ENCODE measurements at regions not wholly inside any gene's neighbourhood (a gene's known extent, or its start where the extent isn't known, plus 50 kb on each side); places are given as distances from the start of the nearest gene placed in this dataset.
"Not testable (repeated sequence)": the region's sequence is repeated elsewhere in the genome, so short reads cannot be mapped to it uniquely, and the experiment has no call there.

DNA sequence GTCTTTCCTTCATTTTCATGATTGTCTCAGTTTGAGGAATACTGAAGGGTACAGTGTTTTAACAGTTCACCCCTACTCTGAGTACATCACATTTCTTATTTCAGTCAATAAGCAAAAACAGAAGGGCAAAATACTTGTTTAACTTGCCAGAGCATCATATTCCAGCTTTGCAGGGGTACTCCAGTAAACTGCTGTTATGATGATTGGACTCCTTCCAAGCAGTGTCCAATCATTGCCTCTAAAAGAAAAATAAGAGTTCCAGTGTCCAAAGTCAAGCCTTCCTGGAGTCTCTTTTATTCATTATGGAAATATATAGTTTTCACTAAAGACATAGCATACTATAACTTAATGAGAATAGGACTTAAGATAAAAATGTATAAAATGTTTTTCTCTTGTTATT is 105.1 kb downstream of the FANCF start:
- Histone ChIP-seq H3K27ac (ENCODE audit: low read length) (no peak overlapping the region), H3K79me2 (replicated peaks; ENCODE audit: insufficient read depth, low read length) (no peaks in the 10 kb centered on the region)

DNA sequence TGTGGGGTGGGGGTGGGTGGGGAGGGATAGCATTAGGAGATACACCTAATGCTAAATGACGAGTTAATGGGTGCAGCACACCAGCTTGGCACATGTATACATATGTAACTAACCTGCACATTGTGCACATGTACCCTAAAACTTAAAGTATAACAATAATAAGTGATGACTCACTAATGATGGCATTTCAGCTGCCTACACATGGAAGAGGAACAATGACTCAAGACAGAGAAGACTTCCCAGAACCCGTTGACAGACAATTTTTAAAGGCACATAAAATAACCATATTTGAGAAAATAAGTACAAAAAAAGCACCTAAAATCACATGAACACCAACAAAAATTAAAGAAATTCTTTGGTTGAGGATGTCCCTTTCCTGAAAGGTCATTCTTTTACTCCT is 107.3 kb downstream of the FANCF start:
- not testable (repeated sequence) for H2AFZ ChIP-seq (ENCODE audit: low read depth, low read length); H3K4me2 ChIP-seq (ENCODE audit: low read length); H3K9ac ChIP-seq (ENCODE audit: low read length); H4K20me1 ChIP-seq (ENCODE audit: insufficient read depth); H3K4me3 ChIP-seq (ENCODE audit: low read length); H3K27me3 ChIP-seq (ENCODE audit: insufficient read depth, low read depth, low read length); H3K27ac ChIP-seq (ENCODE audit: low read length); H3K9me3 ChIP-seq (ENCODE audit: low read length); H3F3A ChIP-seq (ENCODE audit: insufficient read depth, low read length, poor library complexity, severe bottlenecking); H3K36me3 ChIP-seq (ENCODE audit: insufficient read depth, low read length); H3K9me2 ChIP-seq (ENCODE audit: insufficient read depth, low read length); H3K79me2 ChIP-seq (replicated peaks; ENCODE audit: insufficient read depth, low read length)

More for the DNA sequence above, 105.1 kb downstream of the FANCF start:
- Histone ChIP-seq H3F3A (ENCODE audit: insufficient read depth, low read length, poor library complexity, severe bottlenecking) (no peaks in the 10 kb centered on the region), H3K4me3 (ENCODE audit: low read length) (no peak overlapping the region), H3K36me3 (ENCODE audit: insufficient read depth, low read length) (no peaks in the 10 kb centered on the region), H3K9me3 (ENCODE audit: low read length) (no peaks in the 10 kb centered on the region), H4K20me1 (ENCODE audit: insufficient read depth) (no peaks in the 10 kb centered on the region), H3K9me2 (ENCODE audit: insufficient read depth, low read length) (no peaks in the 10 kb centered on the region), H3K4me2 (ENCODE audit: low read length) (no peak overlapping the region), H2AFZ (ENCODE audit: low read depth, low read length) (no peak overlapping the region), H3K9ac (ENCODE audit: low read length) (no peak overlapping the region), H3K27me3 (ENCODE audit: insufficient read depth, low read depth, low read length) (no peaks in the 10 kb centered on the region)
- no peak for TF ChIP-seq POLR2AphosphoS5 (IDR thresholded peaks at IDR 0.05)
- TF ChIP-seq, protein P1, sequence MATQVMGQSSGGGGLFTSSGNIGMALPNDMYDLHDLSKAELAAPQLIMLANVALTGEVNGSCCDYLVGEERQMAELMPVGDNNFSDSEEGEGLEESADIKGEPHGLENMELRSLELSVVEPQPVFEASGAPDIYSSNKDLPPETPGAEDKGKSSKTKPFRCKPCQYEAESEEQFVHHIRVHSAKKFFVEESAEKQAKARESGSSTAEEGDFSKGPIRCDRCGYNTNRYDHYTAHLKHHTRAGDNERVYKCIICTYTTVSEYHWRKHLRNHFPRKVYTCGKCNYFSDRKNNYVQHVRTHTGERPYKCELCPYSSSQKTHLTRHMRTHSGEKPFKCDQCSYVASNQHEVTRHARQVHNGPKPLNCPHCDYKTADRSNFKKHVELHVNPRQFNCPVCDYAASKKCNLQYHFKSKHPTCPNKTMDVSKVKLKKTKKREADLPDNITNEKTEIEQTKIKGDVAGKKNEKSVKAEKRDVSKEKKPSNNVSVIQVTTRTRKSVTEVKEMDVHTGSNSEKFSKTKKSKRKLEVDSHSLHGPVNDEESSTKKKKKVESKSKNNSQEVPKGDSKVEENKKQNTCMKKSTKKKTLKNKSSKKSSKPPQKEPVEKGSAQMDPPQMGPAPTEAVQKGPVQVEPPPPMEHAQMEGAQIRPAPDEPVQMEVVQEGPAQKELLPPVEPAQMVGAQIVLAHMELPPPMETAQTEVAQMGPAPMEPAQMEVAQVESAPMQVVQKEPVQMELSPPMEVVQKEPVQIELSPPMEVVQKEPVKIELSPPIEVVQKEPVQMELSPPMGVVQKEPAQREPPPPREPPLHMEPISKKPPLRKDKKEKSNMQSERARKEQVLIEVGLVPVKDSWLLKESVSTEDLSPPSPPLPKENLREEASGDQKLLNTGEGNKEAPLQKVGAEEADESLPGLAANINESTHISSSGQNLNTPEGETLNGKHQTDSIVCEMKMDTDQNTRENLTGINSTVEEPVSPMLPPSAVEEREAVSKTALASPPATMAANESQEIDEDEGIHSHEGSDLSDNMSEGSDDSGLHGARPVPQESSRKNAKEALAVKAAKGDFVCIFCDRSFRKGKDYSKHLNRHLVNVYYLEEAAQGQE (IDR thresholded peaks at IDR 0.05; ENCODE audit: borderline replicate concordance), result no peak
- TF ChIP-seq EP300 (conservative IDR thresholded peaks at IDR 0.05; ENCODE audit: poor library complexity, severe bottlenecking), result no peak

DNA sequence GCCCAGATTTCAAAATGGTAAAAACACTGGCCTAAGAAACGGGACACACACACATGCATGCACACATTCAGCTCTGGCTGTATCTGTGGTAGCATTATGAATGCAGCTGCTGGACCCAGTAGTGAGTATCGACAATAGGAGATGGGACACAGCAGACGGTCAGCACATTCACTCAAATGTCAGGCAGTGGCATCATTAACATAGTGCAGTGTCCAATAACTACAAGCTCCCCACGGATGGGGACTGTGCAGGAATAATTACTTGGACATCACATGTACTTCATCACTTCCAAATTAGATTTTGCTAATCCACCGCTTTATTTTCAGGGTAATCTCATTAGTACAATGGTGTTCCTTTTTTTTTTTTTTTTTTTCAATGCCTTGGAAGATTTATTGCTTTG is 109.5 kb downstream of the FANCF start:
- no peak overlapping the region for H3K27ac ChIP-seq (ENCODE audit: low read length)
- no peaks in the 10 kb centered on the region for H3K9me3 ChIP-seq (ENCODE audit: low read length)
- TF ChIP-seq POLR2AphosphoS5 (IDR thresholded peaks at IDR 0.05), result no peak
- no peak for TF ChIP-seq EP300 (conservative IDR thresholded peaks at IDR 0.05; ENCODE audit: poor library complexity, severe bottlenecking)
- TF ChIP-seq, protein P1 (IDR thresholded peaks at IDR 0.05; ENCODE audit: borderline replicate concordance), result no peak
- TF ChIP-seq TAF1 (IDR thresholded peaks at IDR 0.05; ENCODE audit: low read depth), result no peak
- TF ChIP-seq MXI1 (conservative IDR thresholded peaks at IDR 0.05; ENCODE audit: poor library complexity, severe bottlenecking), result no peak
- TF ChIP-seq EZH2 (IDR thresholded peaks at IDR 0.05; ENCODE audit: borderline replicate concordance, insufficient read depth, low read length, poor library complexity, severe bottlenecking), result no peak
- no peak overlapping the region for H3K4me2 ChIP-seq (ENCODE audit: low read length)
- H3K9ac ChIP-seq (ENCODE audit: low read length), result no peak overlapping the region
- no peaks in the 10 kb centered on the region for H3K79me2 ChIP-seq (replicated peaks; ENCODE audit: insufficient read depth, low read length)
- H2AFZ ChIP-seq (ENCODE audit: low read depth, low read length), result no peak overlapping the region
- H4K20me1 ChIP-seq (ENCODE audit: insufficient read depth), result no peaks in the 10 kb centered on the region
- no peak overlapping the region for H3K4me3 ChIP-seq (ENCODE audit: low read length)
- H3K27me3 ChIP-seq (ENCODE audit: insufficient read depth, low read depth, low read length), result no peaks in the 10 kb centered on the region
- no peaks in the 10 kb centered on the region for H3K36me3 ChIP-seq (ENCODE audit: insufficient read depth, low read length)
- no peaks in the 10 kb centered on the region for H3F3A ChIP-seq (ENCODE audit: insufficient read depth, low read length, poor library complexity, severe bottlenecking)
- no peaks in the 10 kb centered on the region for H3K9me2 ChIP-seq (ENCODE audit: insufficient read depth, low read length)

Data from neural cell (in vitro differentiated cells).